Testis (tissue), 2 donors: ENCODE measurements at regions not wholly inside any gene's neighbourhood (a gene's known extent, or its start where the extent isn't known, plus 50 kb on each side); places are given as distances from the start of the nearest gene placed in this dataset.

ENCODE experiments used
- DNase-seq: peaks from one replicate; pipeline ENCODE4 v3.0.0-alpha.2; 2019
- H3K27ac ChIP-seq, 2 donors: fragments of 200-600 bp; sonication (generic); one replicate each; pipeline ENCODE4 v1.5.1; 2019
- H3K27me3 ChIP-seq: fragments of 200-600 bp; sonication (generic); one replicate; pipeline ENCODE4 v1.5.1; 2019
- H3K36me3 ChIP-seq: fragments of 200-600 bp; sonication (generic); one replicate; pipeline ENCODE4 v1.5.1; 2017; ENCODE audit warnings: low read depth; ENCODE audit errors: missing control alignments
- H3K4me1 ChIP-seq: fragments of 200-600 bp; sonication (generic); one replicate; pipeline ENCODE4 v1.5.1; 2019
- H3K4me3 ChIP-seq, 2 donors: fragments of 200-600 bp; sonication (generic); one replicate each; pipeline ENCODE4 v1.5.1; 2017 to 2019
- H3K9me3 ChIP-seq: fragments of 200-600 bp; sonication (generic); one replicate; pipeline ENCODE4 v1.5.1; 2017
- CTCF ChIP-seq, 3 experiments: fragments of 450-650 bp in 2 of 3; fragments of 200-600 bp in 1 of 3; sonication (generic) in 1 of 3; IDR thresholded peaks; one replicate each; pipeline ENCODE4 v1.5.1; 2016 to 2019; ENCODE audit warnings: antibody characterized with exemption in 3 of 3, mild to moderate bottlenecking in 2 of 3, moderate library complexity in 1 of 3
- POLR2A ChIP-seq: fragments of 450-650 bp; IDR thresholded peaks from one replicate; pipeline ENCODE4 v1.6.1; 2017; ENCODE audit warnings: antibody characterized with exemption, mild to moderate bottlenecking, moderate library complexity
- WGBS, 2 donors: methylation state at CpG; one replicate each; pipeline ENCODE4 v1.1.5; 2018; 5-methylcytosine and 5-hydroxymethylcytosine counted together
- intact Hi-C: fragments of 100-400 bp; cut with DNase I; formaldehyde crosslinking; loops from one replicate; pipeline ENCODE4 v1.15.1; 2023; ENCODE audit warnings: low total_unique reads

GRCh38 chr20:19141998-19142397 is 70.4 kb upstream of the SLC24A3 start:
- Histone ChIP-seq H3K27ac (no peak overlapping the region), H3K4me3 (no peak overlapping the region), H3K36me3 (no peaks in the 10 kb centered on the region), H3K27me3 (no peaks in the 10 kb centered on the region), H3K9me3 (no peaks in the 10 kb centered on the region), H3K4me1 (no peaks in the 10 kb centered on the region)
- DNase-seq: no peak
- TF ChIP-seq POLR2A: no peak
- no peak for TF ChIP-seq CTCF (IDR thresholded peaks at IDR 0.05)
- intact Hi-C loops: no loop called here
- WGBS, 2 donors: 88 to 90% methylated on average over 3 of the region's 3 CpGs

- WGBS, 2 donors: 94 to 97% methylated on average over 2 of the region's 2 CpGs
- intact Hi-C loops: no loop called here
- Histone ChIP-seq H3K36me3 (no peaks in the 10 kb centered on the region), H3K27me3 (no peaks in the 10 kb centered on the region), H3K4me3 (no peak overlapping the region), H3K27ac (no peak overlapping the region), H3K9me3 (no peaks in the 10 kb centered on the region), H3K4me1 (no peaks in the 10 kb centered on the region)
- no peak for TF ChIP-seq POLR2A
- TF ChIP-seq CTCF (IDR thresholded peaks at IDR 0.05): no peak
- DNase-seq: no peak
Observed at GRCh38 chr20:19143890-19144289, 68.6 kb upstream of the SLC24A3 start.

GRCh38 chr20:19161336-19161735 is 51.1 kb upstream of the SLC24A3 start:
- 97 to 100% methylated on average over 1 of the region's 1 CpG for WGBS, 2 donors
- no peak for TF ChIP-seq POLR2A
- TF ChIP-seq CTCF (IDR thresholded peaks at IDR 0.05): no peak

More at GRCh38 chr20:19161336-19161735, 51.1 kb upstream of the SLC24A3 start:
- Histone ChIP-seq H3K4me3 (no peak overlapping the region), H3K36me3 (no peaks in the 10 kb centered on the region), H3K27me3 (no peaks in the 10 kb centered on the region), H3K4me1 (no peaks in the 10 kb centered on the region), H3K27ac (no peak overlapping the region), H3K9me3 (no peaks in the 10 kb centered on the region)
- no peak for DNase-seq
- intact Hi-C loops: no loop called here
